ENCODE measurements at regions not wholly inside any gene's neighbourhood (a gene's known extent, or its start where the extent isn't known, plus 50 kb on each side); places are given as distances from the start of the nearest gene placed in this dataset.

- 90% methylated on average over 2 of the region's 4 CpGs for WGBS (ENCODE audit: insufficient coverage)
- DNase-seq (no peak), ATAC-seq (replicated peaks in 1 of 4) (no peak)
- Mint-ChIP-seq H3K27ac (no peak overlapping the region), H3K4me1 (no peaks in the 10 kb centered on the region), H3K9me3 (peaks cover 0 to 4% (median 4%) of the 10 kb centered on the region in 3 donors), H3K27me3 (no peaks in the 10 kb centered on the region), H3K4me3 (no peak overlapping the region), H3K36me3 (no peaks in the 10 kb centered on the region)
- no peaks in the 10 kb centered on the region for H3K4me1 ChIP-seq (ENCODE audit: control insufficient read depth in 1 of 2, extremely low read depth in 1 of 2, insufficient read depth in 2 of 2, low read length in 2 of 2)
- H3K36me3 ChIP-seq (ENCODE audit: control insufficient read depth in 2 of 2, extremely low read depth in 1 of 2, insufficient read depth in 1 of 2, low read length in 1 of 2) = no peaks in the 10 kb centered on the region
- H3K27me3 ChIP-seq (replicated peaks in 1 of 2; ENCODE audit: control insufficient read depth in 2 of 2, extremely low read depth in 1 of 2, insufficient read depth in 2 of 2, low read length in 1 of 2) = no peaks in the 10 kb centered on the region
- no peak overlapping the region for H3K4me3 ChIP-seq (ENCODE audit: control insufficient read depth in 1 of 2, extremely low read depth in 1 of 2, low read length in 1 of 2)
- ChIA-PET POLR2A (no interaction called here), CTCF (no interaction called here)
- H3K9me3 ChIP-seq = no peaks in the 10 kb centered on the region
- H3K27ac ChIP-seq (ENCODE audit: low read length) = no peak overlapping the region
These were observed 817.5 kb downstream of the EFNA5 start for GRCh38 chr5:106853266-106853665.

DNA sequence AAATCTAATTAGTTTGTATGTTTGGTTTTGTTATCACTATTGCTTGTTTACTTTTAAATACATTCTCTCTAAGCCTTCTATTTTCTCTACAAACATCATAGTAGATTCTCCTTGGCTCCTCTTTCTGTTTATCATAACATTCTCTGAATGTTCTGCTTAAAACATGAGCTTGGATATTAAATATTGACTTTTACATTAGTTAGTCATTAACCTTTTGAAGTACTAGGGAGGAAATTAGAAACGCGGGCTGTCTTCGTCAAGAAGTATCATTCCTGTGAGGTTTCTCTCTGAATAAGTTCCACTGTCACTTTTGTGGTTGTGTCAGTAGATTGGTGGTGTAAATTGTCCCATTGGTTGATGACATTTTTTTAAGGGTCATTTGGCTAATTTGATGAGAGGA is 821.5 kb downstream of the EFNA5 start:
- no peaks in the 10 kb centered on the region for H3K27me3 ChIP-seq (replicated peaks in 1 of 2; ENCODE audit: control insufficient read depth in 2 of 2, extremely low read depth in 1 of 2, insufficient read depth in 2 of 2, low read length in 1 of 2)
- no peaks in the 10 kb centered on the region for H3K9me3 ChIP-seq
- CTCF ChIA-PET = no interaction called here
- DNase-seq (no peak), ATAC-seq (replicated peaks in 1 of 4) (no peak)
- Mint-ChIP-seq H3K36me3 (no peaks in the 10 kb centered on the region), H3K4me1 (no peaks in the 10 kb centered on the region), H3K9me3 (peaks cover 0 to under 1% (median 0%) of the 10 kb centered on the region in 3 donors), H3K27me3 (no peaks in the 10 kb centered on the region), H3K4me3 (no peak overlapping the region), H3K27ac (no peak overlapping the region)
- H3K27ac ChIP-seq (ENCODE audit: low read length) = no peak overlapping the region
- H3K4me1 ChIP-seq (ENCODE audit: control insufficient read depth in 1 of 2, extremely low read depth in 1 of 2, insufficient read depth in 2 of 2, low read length in 2 of 2) = no peaks in the 10 kb centered on the region
- no peak overlapping the region for H3K4me3 ChIP-seq (ENCODE audit: control insufficient read depth in 1 of 2, extremely low read depth in 1 of 2, low read length in 1 of 2)
- WGBS (ENCODE audit: insufficient coverage) = 94% methylated on average over 3 of the region's 3 CpGs
- POLR2A ChIA-PET = no interaction called here
- no peaks in the 10 kb centered on the region for H3K36me3 ChIP-seq (ENCODE audit: control insufficient read depth in 2 of 2, extremely low read depth in 1 of 2, insufficient read depth in 1 of 2, low read length in 1 of 2)

DNA sequence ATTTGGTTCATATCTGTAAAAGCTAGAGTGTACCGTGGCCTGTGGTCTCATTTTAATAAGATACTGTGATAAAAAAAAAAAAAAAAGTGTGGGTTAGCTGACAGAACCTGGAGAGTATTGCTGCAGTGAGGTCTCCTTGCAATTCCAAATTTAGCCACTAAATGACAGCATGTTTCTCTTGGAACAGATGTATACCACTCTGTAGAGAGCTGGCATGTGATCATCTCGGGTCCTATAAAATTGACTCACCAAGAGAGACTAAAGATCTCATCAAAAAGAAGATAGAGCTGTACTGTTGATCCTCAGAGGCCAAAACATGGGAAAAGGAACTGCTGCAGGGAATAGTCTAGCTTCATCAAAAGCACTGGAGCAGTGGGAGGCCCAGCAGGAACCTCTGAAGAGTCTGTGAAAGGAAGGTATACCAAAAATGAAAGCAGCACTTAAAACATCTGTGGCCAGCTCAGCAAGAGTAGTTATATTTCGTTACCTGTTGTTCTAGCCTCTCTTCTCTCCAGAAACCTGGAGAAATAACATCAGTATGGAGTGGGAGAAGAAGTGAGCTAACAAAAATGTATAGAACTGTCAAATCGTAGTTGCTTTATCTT is 826.8 kb downstream of the EFNA5 start:
- Mint-ChIP-seq H3K9me3 (peaks cover 4 to 12% (median 4%) of the 10 kb centered on the region in 3 donors), H3K27me3 (no peaks in the 10 kb centered on the region), H3K4me3 (no peak overlapping the region), H3K36me3 (no peaks in the 10 kb centered on the region), H3K27ac (no peak overlapping the region), H3K4me1 (no peaks in the 10 kb centered on the region)
- no peaks in the 10 kb centered on the region for H3K27me3 ChIP-seq (replicated peaks in 1 of 2; ENCODE audit: control insufficient read depth in 2 of 2, extremely low read depth in 1 of 2, insufficient read depth in 2 of 2, low read length in 1 of 2)
- no peaks in the 10 kb centered on the region for H3K9me3 ChIP-seq
- no peak overlapping the region for H3K4me3 ChIP-seq (ENCODE audit: control insufficient read depth in 1 of 2, extremely low read depth in 1 of 2, low read length in 1 of 2)
- CTCF ChIA-PET = no interaction called here
- POLR2A ChIA-PET = no interaction called here
- no peak for ATAC-seq (replicated peaks in 1 of 4)
- no peak for DNase-seq
- no peaks in the 10 kb centered on the region for H3K36me3 ChIP-seq (ENCODE audit: control insufficient read depth in 2 of 2, extremely low read depth in 1 of 2, insufficient read depth in 1 of 2, low read length in 1 of 2)
- no peaks in the 10 kb centered on the region for H3K4me1 ChIP-seq (ENCODE audit: control insufficient read depth in 1 of 2, extremely low read depth in 1 of 2, insufficient read depth in 2 of 2, low read length in 2 of 2)
- H3K27ac ChIP-seq (ENCODE audit: low read length) = no peak overlapping the region
- 74% methylated on average over 2 of the region's 4 CpGs for WGBS (ENCODE audit: insufficient coverage)

DNA sequence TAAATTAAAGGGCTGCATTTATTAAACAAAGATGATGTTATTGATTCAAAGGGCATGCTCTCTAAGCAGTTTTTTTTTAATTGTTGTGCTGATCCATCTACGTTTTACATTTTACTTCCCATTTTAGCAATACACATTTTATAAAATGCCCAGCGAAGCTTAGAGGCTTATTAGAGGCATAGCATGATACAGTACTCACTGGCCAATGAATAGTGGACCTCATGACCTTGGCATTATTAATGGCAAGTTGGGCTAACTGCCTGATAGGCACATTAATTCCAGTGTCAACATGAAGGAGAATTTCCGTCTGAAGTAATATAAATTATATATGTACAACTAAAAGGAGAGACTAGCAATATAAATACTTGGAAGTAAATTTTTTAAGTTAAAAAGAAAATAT is 837.2 kb downstream of the EFNA5 start:
- peaks cover 2 to 12% (median 7%) of the 10 kb centered on the region in 3 donors for H3K9me3 Mint-ChIP-seq
- Histone ChIP-seq H3K27ac (ENCODE audit: low read length) (no peak overlapping the region), H3K4me3 (ENCODE audit: control insufficient read depth in 1 of 2, extremely low read depth in 1 of 2, low read length in 1 of 2) (no peak overlapping the region), H3K9me3 (no peaks in the 10 kb centered on the region), H3K4me1 (ENCODE audit: control insufficient read depth in 1 of 2, extremely low read depth in 1 of 2, insufficient read depth in 2 of 2, low read length in 2 of 2) (no peaks in the 10 kb centered on the region), H3K27me3 (replicated peaks in 1 of 2; ENCODE audit: control insufficient read depth in 2 of 2, extremely low read depth in 1 of 2, insufficient read depth in 2 of 2, low read length in 1 of 2) (no peaks in the 10 kb centered on the region), H3K36me3 (ENCODE audit: control insufficient read depth in 2 of 2, extremely low read depth in 1 of 2, insufficient read depth in 1 of 2, low read length in 1 of 2) (no peaks in the 10 kb centered on the region)
- H3K4me3 Mint-ChIP-seq = no peak overlapping the region
- no peaks in the 10 kb centered on the region for H3K27me3 Mint-ChIP-seq
- ATAC-seq (replicated peaks in 1 of 4) (no peak), DNase-seq (no peak)
- no peaks in the 10 kb centered on the region for H3K4me1 Mint-ChIP-seq
- ChIA-PET CTCF (no interaction called here), POLR2A (no interaction called here)
- WGBS (ENCODE audit: insufficient coverage) = no CpG with 5 or more reads among the region's 3 CpGs
- no peak overlapping the region for H3K27ac Mint-ChIP-seq
- no peaks in the 10 kb centered on the region for H3K36me3 Mint-ChIP-seq

GRCh38 chr5:106827061-106827460 is 843.7 kb downstream of the EFNA5 start:
- H3K27ac Mint-ChIP-seq = no peak overlapping the region
- no peaks in the 10 kb centered on the region for H3K27me3 Mint-ChIP-seq
- CTCF ChIA-PET = no interaction called here
- DNase-seq (no peak), ATAC-seq (replicated peaks in 1 of 4) (no peak)
- H3K36me3 ChIP-seq (ENCODE audit: control insufficient read depth in 2 of 2, extremely low read depth in 1 of 2, insufficient read depth in 1 of 2, low read length in 1 of 2) = no peaks in the 10 kb centered on the region
- POLR2A ChIA-PET = interaction anchor here in 1 of 2 donors (0.5 kb wide), 1 partner anchor 40 kb away, joined by 5 read pairs; no protein-coding TSS in a partner anchor
- H3K27me3 ChIP-seq (replicated peaks in 1 of 2; ENCODE audit: control insufficient read depth in 2 of 2, extremely low read depth in 1 of 2, insufficient read depth in 2 of 2, low read length in 1 of 2) = no peaks in the 10 kb centered on the region
- no peaks in the 10 kb centered on the region for H3K4me1 ChIP-seq (ENCODE audit: control insufficient read depth in 1 of 2, extremely low read depth in 1 of 2, insufficient read depth in 2 of 2, low read length in 2 of 2)
- H3K9me3 ChIP-seq = no peaks in the 10 kb centered on the region
- peaks cover 0 to 6% (median 0%) of the 10 kb centered on the region in 3 donors for H3K9me3 Mint-ChIP-seq
- WGBS (ENCODE audit: insufficient coverage) = 100% methylated on average over 1 of the region's 1 CpG
- H3K36me3 Mint-ChIP-seq = no peaks in the 10 kb centered on the region
- no peak overlapping the region for H3K27ac ChIP-seq (ENCODE audit: low read length)
- no peak overlapping the region for H3K4me3 ChIP-seq (ENCODE audit: control insufficient read depth in 1 of 2, extremely low read depth in 1 of 2, low read length in 1 of 2)
- no peak overlapping the region for H3K4me3 Mint-ChIP-seq
- H3K4me1 Mint-ChIP-seq = no peaks in the 10 kb centered on the region

- Mint-ChIP-seq H3K27ac (no peak overlapping the region), H3K4me1 (no peaks in the 10 kb centered on the region), H3K4me3 (no peak overlapping the region), H3K27me3 (no peaks in the 10 kb centered on the region), H3K36me3 (no peaks in the 10 kb centered on the region), H3K9me3 (peaks cover 0 to 9% (median 0%) of the 10 kb centered on the region in 3 donors)
- H3K4me3 ChIP-seq (ENCODE audit: control insufficient read depth in 1 of 2, extremely low read depth in 1 of 2, low read length in 1 of 2) = no peak overlapping the region
- POLR2A ChIA-PET = no interaction called here
- no peak for DNase-seq
- no peaks in the 10 kb centered on the region for H3K27me3 ChIP-seq (replicated peaks in 1 of 2; ENCODE audit: control insufficient read depth in 2 of 2, extremely low read depth in 1 of 2, insufficient read depth in 2 of 2, low read length in 1 of 2)
- no peak overlapping the region for H3K27ac ChIP-seq (ENCODE audit: low read length)
- CTCF ChIA-PET = interaction anchor here in 1 of 2 donors (0.7 kb wide), 1 partner anchor 18 kb away, joined by 3 read pairs; no protein-coding TSS in a partner anchor
- no peaks in the 10 kb centered on the region for H3K4me1 ChIP-seq (ENCODE audit: control insufficient read depth in 1 of 2, extremely low read depth in 1 of 2, insufficient read depth in 2 of 2, low read length in 2 of 2)
- no CpG with 5 or more reads among the region's 2 CpGs for WGBS (ENCODE audit: insufficient coverage)
- no peak for ATAC-seq (replicated peaks in 1 of 4)
- no peaks in the 10 kb centered on the region for H3K36me3 ChIP-seq (ENCODE audit: control insufficient read depth in 2 of 2, extremely low read depth in 1 of 2, insufficient read depth in 1 of 2, low read length in 1 of 2)
- H3K9me3 ChIP-seq = no peaks in the 10 kb centered on the region
These were observed 845.4 kb downstream of the EFNA5 start for GRCh38 chr5:106825374-106825773.

DNA sequence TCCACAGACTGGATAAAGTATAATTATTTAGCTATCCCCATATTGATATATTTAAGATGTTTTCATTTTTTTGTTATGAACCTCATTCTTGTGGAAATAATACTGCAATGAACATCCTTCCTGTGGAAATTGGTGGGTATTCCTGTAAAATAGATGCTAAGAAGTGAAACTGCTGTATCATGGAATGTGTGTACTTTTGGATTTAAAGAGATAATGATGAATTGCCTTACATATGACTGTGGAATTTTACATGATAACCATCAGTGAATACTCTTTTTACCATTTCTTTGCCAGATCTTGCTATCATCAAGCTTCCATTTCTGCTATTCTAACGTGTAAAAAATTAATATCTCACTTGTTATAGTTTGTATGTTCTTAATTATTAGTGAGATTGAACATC is 847.9 kb downstream of the EFNA5 start:
- POLR2A ChIA-PET = no interaction called here
- no peaks in the 10 kb centered on the region for H3K4me1 ChIP-seq (ENCODE audit: control insufficient read depth in 1 of 2, extremely low read depth in 1 of 2, insufficient read depth in 2 of 2, low read length in 2 of 2)
- ATAC-seq (replicated peaks in 1 of 4) = no peak
- no peaks in the 10 kb centered on the region for H3K36me3 ChIP-seq (ENCODE audit: control insufficient read depth in 2 of 2, extremely low read depth in 1 of 2, insufficient read depth in 1 of 2, low read length in 1 of 2)
- CTCF ChIA-PET = no interaction called here
- no peaks in the 10 kb centered on the region for H3K36me3 Mint-ChIP-seq
- H3K9me3 Mint-ChIP-seq = peaks cover 0 to 3% (median 3%) of the 10 kb centered on the region in 3 donors
- H3K9me3 ChIP-seq = no peaks in the 10 kb centered on the region
- DNase-seq = no peak
- H3K27me3 ChIP-seq (replicated peaks in 1 of 2; ENCODE audit: control insufficient read depth in 2 of 2, extremely low read depth in 1 of 2, insufficient read depth in 2 of 2, low read length in 1 of 2) = no peaks in the 10 kb centered on the region
- H3K4me1 Mint-ChIP-seq = no peaks in the 10 kb centered on the region
- no CpG with 5 or more reads among the region's 1 CpG for WGBS (ENCODE audit: insufficient coverage)
- no peak overlapping the region for H3K4me3 Mint-ChIP-seq
- H3K27me3 Mint-ChIP-seq = no peaks in the 10 kb centered on the region
- H3K27ac Mint-ChIP-seq = no peak overlapping the region
- no peak overlapping the region for H3K27ac ChIP-seq (ENCODE audit: low read length)
- no peak overlapping the region for H3K4me3 ChIP-seq (ENCODE audit: control insufficient read depth in 1 of 2, extremely low read depth in 1 of 2, low read length in 1 of 2)

Data from T-cell (primary cell).